ENCODE measurements at regions not wholly inside any gene's neighbourhood (a gene's known extent, or its start where the extent isn't known, plus 50 kb on each side); places are given as distances from the start of the nearest gene placed in this dataset.

DNA sequence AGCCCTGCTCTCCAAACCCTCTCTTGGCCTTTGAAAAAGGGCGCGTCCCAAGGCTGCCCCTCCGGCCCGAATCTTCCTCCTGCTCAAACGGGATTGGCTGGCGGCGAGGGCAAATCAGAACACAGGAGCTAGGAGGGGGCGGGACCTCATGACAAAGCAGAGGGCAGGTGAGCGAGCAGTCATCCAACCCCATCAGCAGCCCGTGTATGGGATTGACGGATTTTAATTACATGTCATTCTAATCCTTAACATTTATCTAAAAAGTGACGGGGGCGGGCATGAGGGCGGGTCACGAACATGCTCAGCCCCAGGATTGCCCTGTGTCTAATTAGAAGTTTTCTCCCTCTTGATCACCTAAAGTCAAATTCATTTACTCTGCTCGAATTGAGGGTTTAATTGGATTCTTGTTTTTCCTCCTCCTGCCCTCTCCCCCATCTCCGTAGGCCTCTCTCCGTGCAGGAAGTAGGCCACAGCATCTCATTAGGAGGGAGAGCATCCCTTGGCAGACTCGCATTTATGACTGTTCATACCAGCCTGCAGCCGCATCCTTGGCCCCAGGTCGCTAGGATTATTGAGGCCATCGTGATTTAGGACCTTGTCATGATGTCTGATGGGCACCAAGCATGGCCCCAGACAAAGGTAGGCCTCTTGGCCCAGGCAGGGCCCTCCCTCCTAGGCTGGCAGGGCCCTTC is 147.1 kb downstream of the CHST1 start:
- DNase-seq (ENCODE audit: low read depth): no peak

DNA sequence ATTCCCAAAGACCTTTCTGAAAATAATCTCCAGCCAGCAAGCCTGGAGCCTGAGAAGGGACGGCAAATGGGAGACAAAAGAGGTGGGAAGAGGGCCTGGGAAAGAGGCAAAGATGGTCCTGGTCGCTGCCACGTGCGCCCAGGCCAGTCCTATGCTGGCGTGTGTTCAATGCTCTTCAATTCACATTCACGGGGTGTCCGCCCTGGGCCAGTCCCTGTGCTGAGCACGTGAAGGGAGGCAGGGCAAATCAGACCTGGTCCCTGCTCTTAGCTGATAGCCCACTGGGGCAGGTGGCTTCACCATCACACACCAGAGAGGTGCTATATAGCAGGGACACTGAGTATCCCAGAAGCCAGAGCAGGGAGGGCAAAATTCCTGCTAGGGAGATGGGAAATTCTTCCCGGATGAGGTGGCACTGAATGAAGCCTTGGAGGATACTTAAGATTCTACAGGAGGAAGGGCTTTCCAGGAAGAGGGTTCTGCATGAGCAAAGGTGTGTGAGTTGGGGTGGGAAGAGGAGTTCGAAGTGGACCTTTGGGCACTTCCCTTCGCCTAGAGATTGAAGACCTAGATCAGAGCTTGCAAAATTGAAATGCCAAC is 148.2 kb downstream of the CHST1 start:
- DNase-seq (ENCODE audit: low read depth): no peak

DNA sequence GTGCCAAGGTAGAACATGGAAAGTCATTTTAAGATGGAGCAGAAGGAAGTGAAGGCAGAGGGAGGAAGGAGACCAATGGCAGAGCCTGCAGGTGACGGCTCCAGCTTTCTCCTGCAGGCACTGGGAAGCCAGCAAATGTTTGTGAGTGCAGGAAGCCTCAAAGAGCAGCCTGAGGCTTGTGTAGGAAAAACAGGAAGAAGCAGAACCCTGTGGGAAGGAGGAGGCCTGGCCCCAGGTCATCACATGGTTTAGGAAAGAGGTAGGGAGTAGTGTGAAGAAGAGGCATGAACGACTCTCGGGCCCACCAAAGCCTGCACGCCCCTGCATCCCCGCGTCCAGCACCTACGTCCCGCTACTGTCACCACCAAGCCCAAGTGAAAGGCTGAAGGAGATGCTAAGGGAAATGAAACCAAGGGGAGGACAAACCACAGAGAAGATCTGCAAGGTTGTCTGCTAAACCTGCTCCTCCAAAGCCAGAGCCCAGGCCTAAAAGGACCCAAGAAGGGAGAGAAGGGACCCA is 151.5 kb downstream of the CHST1 start:
- no peak for DNase-seq (ENCODE audit: low read depth)

DNA sequence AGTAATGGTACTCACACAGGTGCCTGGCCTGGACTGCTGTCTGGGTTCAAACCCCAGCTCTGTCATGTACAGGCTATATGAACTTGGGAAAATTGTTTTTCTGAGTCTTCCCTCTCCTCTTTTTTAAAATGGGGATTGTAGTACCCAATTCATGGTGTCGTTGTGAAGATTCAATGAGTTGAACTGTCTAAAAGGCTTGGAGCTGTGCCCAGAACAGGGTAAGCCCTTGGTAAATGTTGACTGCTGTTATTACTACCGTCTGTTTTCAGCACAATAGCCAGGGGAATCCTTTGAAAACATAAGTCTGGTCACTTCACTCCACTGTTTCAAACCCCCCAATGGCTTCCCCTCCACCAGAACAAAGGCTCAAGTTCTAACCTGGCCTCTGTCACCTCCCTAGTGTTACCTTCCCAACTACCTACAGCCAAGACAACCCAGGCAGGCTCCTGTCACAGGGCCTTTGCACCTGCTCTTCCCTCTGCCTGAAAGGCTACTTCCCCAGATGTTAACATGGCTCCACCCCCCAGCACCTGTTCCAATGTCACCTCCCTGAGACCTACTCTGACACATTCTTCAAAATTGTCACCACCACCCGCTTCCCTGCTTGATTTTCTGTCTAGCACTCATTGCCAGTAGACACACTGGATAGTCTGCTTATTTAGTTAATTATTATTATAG is 152.8 kb downstream of the CHST1 start:
- DNase-seq (ENCODE audit: low read depth): no peak

DNA sequence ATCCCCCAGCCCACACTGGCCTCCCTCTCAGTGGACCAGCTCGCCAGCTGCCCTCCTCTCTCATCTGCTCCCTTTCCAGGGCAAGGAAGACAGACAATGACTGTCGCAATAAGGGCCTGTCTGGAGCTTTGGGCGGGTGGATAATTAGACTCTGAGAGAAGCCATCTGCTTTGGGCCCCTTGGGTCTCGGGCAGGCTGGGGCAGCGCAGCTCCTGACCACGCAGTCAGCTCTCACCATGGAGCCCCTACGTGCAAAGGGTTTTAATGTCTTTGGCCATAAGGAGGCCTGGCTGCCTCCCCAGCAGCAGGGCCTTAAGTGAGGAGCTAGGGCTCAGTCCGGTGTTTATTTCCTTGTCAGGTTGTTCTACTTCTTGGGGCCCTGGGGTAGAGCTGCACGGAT is 153.9 kb downstream of the CHST1 start:
- no peak for DNase-seq (ENCODE audit: low read depth)

DNA sequence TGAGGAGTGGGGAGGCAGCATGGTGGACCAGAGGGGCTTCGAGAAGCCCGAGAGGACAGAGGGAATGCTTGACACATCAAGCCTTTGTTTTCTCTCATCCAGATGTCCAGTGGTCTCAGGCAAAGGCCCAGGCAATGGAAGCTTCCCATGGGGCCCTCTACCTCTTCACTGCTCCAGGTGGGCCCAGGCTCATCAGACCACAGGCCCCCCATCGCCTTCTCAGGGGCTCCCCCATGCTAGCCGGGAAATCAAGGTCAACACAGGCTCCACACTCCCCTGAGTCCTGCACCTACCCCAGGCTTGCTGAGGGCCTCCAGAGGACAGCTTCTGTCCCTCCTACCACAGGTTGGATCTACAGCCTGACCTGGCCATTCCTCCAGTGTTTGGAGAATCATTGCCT is 157.5 kb downstream of the CHST1 start:
- DNase-seq (ENCODE audit: low read depth): no peak

DNA sequence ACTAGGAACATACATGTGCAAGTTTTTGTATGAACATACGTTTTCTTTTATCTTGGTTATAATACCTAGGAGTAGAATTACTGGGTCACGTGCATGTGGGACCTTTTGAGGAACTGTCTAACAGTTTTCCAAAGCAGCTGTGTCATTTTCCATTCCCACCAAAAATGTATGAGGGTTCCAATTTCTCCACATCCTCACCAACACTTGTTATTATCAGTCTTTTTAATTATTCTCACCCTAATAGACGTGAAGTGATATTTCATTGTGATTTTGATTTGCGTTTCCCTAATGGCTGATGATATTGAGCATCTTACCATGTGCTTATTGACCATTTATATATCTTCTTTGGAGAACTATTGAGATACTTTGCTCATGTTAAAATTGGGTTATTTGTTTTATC is 162.1 kb downstream of the CHST1 start:
- DNase-seq (ENCODE audit: low read depth): no peak

DNA sequence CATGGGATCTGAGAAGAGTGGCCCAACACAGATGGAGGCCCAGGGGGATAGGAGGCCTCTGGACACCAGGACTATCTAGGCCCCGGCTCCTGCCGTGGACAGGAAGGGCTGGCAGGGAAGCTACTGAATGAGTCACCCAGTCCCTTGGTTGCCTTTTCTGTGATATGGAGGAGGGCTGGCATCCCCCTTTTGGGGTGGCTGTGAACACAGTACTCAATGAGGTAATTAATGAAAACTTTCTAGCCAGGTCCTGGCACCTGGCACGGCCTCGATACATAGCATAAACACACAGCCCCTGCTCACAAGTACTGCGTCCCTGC is 163.2 kb downstream of the CHST1 start:
- DNase-seq (ENCODE audit: low read depth): no peak

DNA sequence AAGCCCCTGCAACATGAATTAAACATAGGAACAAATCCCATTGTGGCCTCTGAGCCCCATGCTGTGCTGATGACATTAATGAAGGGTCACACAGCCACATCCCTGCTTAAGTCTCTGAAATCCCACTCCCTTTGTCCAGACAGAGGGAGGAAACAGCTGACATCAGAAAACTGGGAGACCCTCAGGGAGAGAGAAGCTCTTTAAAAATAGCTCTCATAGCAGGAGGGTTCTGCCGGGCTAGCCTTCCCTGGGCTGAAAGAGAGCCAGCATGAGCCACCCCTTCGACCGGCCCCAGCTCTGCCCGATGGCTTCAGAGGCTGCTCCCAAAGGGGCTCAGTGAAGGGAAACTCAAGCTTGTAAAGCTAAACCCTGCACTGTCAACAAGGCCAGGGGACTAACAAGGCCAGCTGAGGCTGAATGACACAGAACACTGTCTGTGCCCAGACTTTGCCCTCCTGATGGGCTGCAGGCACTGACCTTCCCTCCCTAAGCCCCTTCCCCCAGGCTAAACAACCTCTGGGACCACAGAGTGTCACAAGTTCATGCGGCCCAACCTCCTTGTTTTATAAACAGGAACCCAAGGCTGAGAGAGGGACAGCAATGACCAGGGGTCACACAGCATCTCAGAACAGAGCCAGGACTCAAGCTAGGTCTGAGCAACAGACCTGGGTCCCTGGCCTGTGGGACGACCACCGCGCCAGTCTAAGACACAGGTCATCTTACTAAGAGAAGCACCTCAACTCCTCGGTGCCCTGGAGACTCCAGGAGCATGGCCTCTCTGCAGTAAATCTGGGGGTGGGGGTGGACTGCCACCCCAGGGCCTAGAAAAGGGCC is 163.8 kb downstream of the CHST1 start:
- no peak for DNase-seq (ENCODE audit: low read depth)

DNA sequence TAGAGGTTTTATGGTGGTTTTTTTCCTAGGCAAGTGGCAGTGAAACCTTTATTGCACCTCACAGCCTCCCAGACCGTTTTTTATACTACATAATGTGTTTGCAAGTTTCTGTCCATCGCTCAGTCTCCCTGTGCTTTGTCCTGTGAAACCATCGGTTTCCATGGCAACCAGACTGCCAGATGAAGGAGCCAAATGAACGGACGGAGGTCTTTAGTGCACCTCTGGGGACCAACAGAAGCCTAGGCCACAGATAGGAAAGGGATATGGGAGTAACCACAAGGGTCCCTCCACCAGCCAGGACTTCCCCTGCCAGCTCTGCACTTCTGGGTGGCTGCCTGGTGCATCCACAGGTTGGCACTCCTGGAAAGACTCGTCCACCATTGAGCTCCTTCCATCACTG is 165.0 kb downstream of the CHST1 start:
- DNase-seq (ENCODE audit: low read depth): no peak

DNA sequence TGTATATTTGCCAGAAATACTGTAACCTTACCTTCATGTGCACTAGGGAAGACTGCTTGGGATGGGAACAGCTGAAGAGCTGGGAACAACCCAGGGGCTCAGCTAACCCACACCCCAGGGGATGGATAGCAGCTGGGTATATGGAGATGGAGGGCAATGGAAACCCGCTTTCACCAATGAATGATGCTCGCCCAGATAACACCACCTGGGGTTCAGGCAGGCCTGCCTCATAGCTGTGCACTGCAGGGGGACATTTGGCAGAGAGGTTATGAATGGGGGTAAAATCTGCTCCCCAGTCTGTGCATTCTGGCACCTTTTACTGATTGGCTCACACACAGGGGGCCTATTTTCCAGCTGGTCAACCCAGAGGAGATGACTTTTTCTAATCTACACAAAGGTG is 170.7 kb downstream of the CHST1 start:
- no peak for DNase-seq (ENCODE audit: low read depth)

DNA sequence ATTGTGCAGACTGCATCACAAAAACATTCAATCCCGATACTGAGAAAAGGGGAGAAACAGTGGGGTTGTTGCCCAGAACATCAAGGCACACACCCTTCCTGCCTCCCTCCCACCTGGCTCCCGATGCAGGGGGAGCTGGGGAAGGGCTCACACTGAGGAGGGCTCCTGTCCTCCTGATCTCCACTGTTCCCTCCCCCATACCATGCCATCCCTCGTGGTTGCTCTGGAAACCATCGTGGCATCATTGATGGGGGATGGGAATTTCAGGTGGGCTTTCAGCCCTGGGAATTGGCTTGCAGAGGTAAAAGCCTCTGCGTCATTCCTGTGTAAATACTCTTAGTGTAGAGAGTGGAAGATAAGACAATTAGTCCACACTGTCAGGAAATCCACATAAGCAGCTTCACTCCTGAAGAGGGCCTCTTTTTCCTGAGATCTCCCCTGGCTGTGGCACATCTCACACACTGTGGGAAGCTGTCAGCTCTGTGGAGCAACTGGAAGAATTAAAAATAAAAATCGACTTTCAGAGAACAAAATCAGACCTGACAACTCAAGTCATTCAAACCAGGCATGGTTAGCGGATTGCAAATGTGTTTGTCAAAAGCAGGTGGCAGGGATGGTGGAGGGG is 176.0 kb downstream of the CHST1 start:
- no peak for DNase-seq (ENCODE audit: low read depth)

DNA sequence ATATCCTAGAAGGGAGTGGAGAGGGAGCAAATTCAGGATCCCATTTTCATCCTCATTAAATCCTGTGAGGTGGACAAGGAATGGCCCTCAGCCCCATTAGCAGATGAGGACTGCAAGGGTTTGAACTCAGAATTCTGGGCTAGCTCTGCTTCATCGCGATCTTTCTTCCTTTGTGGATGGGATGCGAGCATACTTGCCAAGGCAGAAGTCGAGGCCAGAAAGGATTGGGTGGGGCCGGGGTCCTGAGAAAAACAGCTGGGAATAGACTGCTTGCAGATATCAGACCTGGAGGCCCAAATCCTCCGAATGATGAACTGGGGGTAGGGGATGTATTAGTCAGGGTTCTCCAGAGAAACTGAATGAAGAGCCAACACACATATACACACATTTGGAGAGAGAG is 179.0 kb downstream of the CHST1 start:
- no peak for DNase-seq (ENCODE audit: low read depth)

DNA sequence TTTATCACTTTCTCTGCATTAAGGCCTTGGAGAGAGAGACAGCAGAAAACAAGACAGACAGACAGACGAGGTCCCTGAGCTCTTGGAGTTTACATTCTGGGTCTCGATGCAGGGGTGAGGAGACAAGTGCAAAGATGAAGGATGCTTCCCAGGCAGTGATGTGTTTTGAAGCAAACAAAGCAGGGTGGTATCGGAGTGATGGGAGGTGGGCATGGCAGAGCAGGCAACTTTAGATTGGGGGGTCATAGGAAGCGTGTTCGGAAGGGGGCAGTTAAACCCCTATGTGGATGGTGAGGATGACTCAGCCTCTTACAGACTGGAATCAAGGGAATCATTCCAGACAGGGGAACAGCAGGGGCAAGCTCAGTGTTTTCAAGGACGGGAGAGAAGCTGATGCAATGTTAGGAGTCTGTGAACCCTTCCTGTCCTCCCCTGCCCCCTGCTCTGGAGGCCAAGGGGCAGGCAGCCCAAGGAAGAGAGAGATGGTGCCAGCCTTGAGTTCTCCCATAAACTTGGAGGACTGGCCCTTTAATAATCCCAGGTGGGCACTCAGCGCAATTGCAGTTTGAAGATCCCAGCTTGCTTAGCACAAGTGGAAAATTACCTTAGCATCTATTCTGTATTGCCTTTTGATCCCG is 180.2 kb downstream of the CHST1 start:
- DNase-seq (ENCODE audit: low read depth): no peak

DNA sequence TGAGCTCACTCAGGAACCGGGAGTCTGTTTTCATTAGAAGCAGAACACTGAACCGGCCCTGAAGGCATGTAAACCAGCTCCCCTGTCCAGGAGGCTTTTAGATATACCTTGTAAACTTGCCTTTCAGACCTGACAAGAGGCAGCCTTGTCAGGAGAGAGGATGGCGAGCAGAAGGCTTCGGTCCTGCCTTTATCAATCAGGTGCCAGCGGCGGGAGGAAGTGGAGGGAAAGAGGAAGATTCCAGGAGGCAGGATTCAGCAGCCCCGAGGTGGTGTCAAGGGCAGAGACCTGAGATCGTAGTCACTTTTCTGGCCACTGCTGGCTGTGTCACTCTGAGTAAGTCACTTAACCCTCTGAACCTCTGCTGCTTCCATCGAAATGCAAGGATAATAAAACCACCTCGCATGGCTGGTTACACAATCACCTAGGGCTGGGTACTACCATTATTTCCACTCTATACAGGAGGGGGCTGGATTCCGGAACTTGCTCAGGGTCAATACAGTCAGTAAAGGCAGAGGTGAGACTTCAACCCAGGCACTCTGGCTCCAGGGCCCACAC is 181.0 kb downstream of the CHST1 start:
- no peak for DNase-seq (ENCODE audit: low read depth)

DNA sequence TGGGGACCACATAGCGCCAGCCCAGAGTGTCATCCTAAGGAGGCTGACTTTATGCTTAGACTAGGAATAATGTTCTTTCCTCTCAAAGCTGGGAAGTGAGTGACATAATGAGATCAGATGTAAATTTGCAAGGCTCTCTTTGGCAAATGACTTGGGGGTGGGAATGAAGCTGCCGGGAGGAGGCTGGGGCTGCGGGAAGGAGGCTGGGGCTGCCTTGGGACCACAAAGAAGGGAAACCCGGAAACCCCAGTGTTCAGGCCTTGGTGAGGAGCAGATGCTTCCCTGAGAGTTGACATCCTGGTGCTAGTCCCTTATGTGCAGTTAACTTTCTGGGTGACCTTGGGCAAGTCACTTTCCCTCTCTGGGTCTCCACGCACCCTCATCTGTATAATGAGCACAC is 182.0 kb downstream of the CHST1 start:
- DNase-seq (ENCODE audit: low read depth): no peak

DNA sequence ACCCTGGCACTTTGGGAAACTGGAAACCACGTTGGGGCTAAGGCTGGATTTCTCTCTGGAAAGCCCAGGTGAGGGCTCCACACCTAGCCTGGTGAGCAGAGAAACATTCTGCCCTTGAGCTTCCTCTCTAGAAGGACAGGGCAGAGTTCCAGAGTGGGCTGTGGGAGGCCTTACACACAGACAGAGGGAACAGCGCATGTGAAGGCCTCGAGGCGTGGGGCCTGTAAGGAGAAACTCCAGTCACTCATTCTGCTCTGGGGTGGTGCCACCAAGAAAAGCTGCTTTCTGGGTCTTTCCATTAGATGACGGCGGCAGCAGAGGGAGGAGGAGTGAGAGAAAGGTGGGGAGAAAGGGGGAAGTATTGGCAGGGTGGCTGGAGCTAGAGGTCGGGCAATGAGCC is 183.1 kb downstream of the CHST1 start:
- no peak for DNase-seq (ENCODE audit: low read depth)

DNA sequence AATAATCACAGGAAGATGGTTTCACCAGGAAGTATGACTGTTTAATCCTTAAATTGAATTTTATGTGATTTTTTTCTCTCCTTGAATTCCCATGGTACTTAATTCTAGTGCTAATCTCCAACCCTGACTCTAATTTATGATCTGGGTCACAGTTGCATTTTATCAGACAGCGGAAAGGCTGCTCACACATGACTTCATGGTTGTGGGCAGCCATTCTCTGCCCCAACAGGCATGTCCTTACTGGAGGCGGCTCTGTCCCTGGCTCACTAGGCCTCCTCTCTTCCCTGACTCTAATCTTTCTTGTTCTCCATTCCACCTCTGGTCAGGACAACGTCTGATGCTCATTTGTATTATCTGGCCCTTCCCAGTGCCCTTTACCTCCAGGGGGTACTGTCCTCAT is 184.4 kb downstream of the CHST1 start:
- no peak for DNase-seq (ENCODE audit: low read depth)

DNA sequence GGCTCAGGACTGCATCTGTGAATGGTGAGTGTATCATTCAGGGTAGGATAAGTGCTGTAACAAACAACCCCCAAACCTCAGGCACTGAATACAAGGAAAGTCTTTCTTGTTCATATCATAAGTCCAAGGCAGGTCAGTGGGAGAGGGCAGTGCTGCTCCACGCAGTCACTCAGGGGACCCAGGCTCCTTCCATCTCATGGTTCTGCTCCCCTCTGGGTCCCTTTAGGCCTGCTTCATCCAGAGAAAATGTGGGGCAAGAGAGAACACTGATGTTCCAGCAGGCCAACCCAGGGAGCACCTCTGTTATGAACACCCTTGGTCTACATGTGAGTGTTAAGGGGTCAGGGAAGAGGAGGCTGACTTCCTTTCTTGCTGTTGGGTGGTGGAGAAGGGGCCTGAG is 187.8 kb downstream of the CHST1 start:
- no peak for DNase-seq (ENCODE audit: low read depth)

DNA sequence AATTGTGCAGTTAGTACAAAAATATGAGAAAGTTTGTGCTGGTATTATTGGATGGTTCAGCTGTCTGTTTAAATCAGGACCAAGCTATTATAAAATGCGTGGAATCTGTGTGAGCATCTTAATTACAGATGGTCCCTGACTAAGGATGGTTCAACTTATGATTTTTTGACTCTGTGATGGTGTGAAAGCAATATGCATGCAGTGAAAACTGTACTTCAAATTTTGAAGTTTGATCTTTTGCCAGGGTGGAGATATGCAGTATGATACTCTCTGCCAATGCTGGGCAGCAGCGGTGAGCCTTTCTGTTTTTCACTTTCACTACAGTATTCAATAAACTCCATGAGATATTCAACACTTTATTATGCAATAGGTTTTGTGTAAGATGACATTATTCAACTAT is 189.3 kb downstream of the CHST1 start:
- no peak for DNase-seq (ENCODE audit: low read depth)

DNA sequence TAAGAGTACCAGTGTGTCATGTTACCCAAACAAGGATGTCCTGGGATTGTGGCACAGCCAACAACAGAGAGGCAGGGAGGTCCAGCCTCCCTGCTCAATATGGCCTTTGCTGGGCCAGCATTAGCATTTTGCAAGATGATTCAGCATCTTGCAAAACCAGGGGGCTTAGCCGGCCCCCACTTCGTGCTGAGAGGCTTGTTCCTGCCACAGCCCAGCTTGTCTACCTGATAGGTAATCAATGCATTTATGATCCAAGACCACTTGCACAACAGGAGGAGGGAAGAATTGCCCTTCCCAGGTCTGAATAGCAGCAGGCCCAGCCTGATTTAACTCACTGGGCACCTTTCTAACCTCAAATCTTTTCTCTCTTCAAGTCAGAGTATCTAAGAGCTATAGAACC is 189.0 kb upstream of the SYT13 start:
- no peak for DNase-seq (ENCODE audit: low read depth)
